PC-9 (cell line): ENCODE measurements at regions not wholly inside any gene's neighbourhood (a gene's known extent, or its start where the extent isn't known, plus 50 kb on each side); places are given as distances from the start of the nearest gene placed in this dataset.

ENCODE experiments used
- BruUV-seq: library from RNA; stranded (reverse); fragments of 400-500 nt; replicated peaks from 2 replicates; lab custom pipeline; 2021; lab: Mats Ljungman, UMichigan
- CTCF ChIA-PET: fragments of 300-600 bp; sonication (Branson Sonifier 250); formaldehyde crosslinking; loops from one replicate; lab custom pipeline; 2022; ENCODE audit warnings: antibody characterized with exemption; lab: Charles Lee
- POLR2A ChIA-PET: fragments of 300-600 bp; sonication (Branson Sonifier 250); formaldehyde crosslinking; loops from one replicate; lab custom pipeline; 2022; ENCODE audit warnings: antibody characterized with exemption; ENCODE audit not compliant: unreplicated experiment; lab: Charles Lee
- DNase-seq, 2 experiments: peaks; one replicate each; pipeline versions ENCODE4 v3.0.0 to v3.0.0-alpha.2; 2015 to 2022; ENCODE audit warnings: mixed read lengths in 1 of 2
- H2AFZ ChIP-seq: fragments of 200-600 bp; sonication (generic); 2 replicates; pipeline ENCODE4 v1.8.1; 2017; ENCODE audit warnings: antibody characterized with exemption
- H3F3A ChIP-seq: fragments of 200-600 bp; sonication (generic); 2 replicates; pipeline ENCODE4 v1.8.1; 2017; ENCODE audit warnings: antibody characterized with exemption, mild to moderate bottlenecking, low read depth; ENCODE audit not compliant: insufficient read depth
- H3K27ac ChIP-seq: fragments of 200-600 bp; sonication (generic); 2 replicates; pipeline ENCODE4 v1.6.1; 2016; ENCODE audit warnings: mixed run types
- H3K27me3 ChIP-seq: fragments of 200-600 bp; sonication (generic); 2 replicates; pipeline ENCODE4 v1.6.1; 2016; ENCODE audit warnings: low read depth, mixed run types; ENCODE audit not compliant: insufficient read depth
- H3K36me3 ChIP-seq: fragments of 200-600 bp; sonication (generic); 2 replicates; pipeline ENCODE4 v1.6.1; 2016; ENCODE audit warnings: low read depth, mixed run types
- H3K4me1 ChIP-seq: fragments of 200-600 bp; sonication (generic); replicated peaks from 2 replicates; pipeline ENCODE4 v1.6.1; 2016; ENCODE audit warnings: mixed run types; ENCODE audit not compliant: insufficient read depth
- H3K4me2 ChIP-seq: fragments of 200-600 bp; sonication (generic); 2 replicates; pipeline ENCODE4 v1.6.1; 2017; ENCODE audit warnings: mixed run types
- H3K4me3 ChIP-seq: fragments of 200-600 bp; sonication (generic); 2 replicates; pipeline ENCODE4 v1.6.1; 2016; ENCODE audit warnings: mixed run types
- H3K79me2 ChIP-seq: fragments of 200-600 bp; sonication (generic); 2 replicates; pipeline ENCODE4 v1.6.1; 2017; ENCODE audit warnings: low read depth, mixed run types
- H3K9me2 ChIP-seq: fragments of 200-600 bp; sonication (generic); 2 replicates; pipeline ENCODE4 v1.8.1; 2017; ENCODE audit warnings: mild to moderate bottlenecking; ENCODE audit not compliant: insufficient read depth
- H3K9me3 ChIP-seq: fragments of 200-600 bp; sonication (generic); 2 replicates; pipeline ENCODE4 v1.8.1; 2016; ENCODE audit warnings: low read depth; ENCODE audit not compliant: insufficient read depth
- H4K20me1 ChIP-seq: fragments of 200-600 bp; sonication (generic); 2 replicates; pipeline ENCODE4 v1.8.1; 2017; ENCODE audit not compliant: insufficient read depth
- EZH2 ChIP-seq: fragments of 200-600 bp; sonication (generic); IDR thresholded peaks from 2 replicates; pipeline ENCODE4 v1.8.0; 2017; ENCODE audit warnings: antibody characterized with exemption, low read depth
- intact Hi-C: fragments of 100-400 bp; cut with micrococcal nuclease; formaldehyde crosslinking; loops from one replicate; pipeline ENCODE4 v1.10.0; 2022; ENCODE audit not compliant: unreplicated experiment
- TF ChIP-seq, protein P1 (sequence below): fragments of 200-600 bp; sonication (generic); conservative IDR thresholded peaks from 2 replicates; pipeline ENCODE4 v1.6.1; 2017; ENCODE audit warnings: mixed run types, antibody characterized with exemption, mild to moderate bottlenecking, moderate library complexity

GRCh38 chr16:63717806-63718205 is 1404.1 kb downstream of the CDH11 start:
- H3K4me1 ChIP-seq, result no peaks in the 10 kb centered on the region
- H3K9me3 ChIP-seq, result no peaks in the 10 kb centered on the region
- no peak overlapping the region for H2AFZ ChIP-seq
- H3F3A ChIP-seq, result no peaks in the 10 kb centered on the region
- TF ChIP-seq EZH2, result no peak
- TF ChIP-seq, protein P1, sequence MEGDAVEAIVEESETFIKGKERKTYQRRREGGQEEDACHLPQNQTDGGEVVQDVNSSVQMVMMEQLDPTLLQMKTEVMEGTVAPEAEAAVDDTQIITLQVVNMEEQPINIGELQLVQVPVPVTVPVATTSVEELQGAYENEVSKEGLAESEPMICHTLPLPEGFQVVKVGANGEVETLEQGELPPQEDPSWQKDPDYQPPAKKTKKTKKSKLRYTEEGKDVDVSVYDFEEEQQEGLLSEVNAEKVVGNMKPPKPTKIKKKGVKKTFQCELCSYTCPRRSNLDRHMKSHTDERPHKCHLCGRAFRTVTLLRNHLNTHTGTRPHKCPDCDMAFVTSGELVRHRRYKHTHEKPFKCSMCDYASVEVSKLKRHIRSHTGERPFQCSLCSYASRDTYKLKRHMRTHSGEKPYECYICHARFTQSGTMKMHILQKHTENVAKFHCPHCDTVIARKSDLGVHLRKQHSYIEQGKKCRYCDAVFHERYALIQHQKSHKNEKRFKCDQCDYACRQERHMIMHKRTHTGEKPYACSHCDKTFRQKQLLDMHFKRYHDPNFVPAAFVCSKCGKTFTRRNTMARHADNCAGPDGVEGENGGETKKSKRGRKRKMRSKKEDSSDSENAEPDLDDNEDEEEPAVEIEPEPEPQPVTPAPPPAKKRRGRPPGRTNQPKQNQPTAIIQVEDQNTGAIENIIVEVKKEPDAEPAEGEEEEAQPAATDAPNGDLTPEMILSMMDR, result no peak
- H3K27me3 ChIP-seq, result no peaks in the 10 kb centered on the region
- no TSS peak for BruUV-seq
- no peaks in the 10 kb centered on the region for H3K36me3 ChIP-seq
- no peak overlapping the region for H3K4me3 ChIP-seq
- H3K9me2 ChIP-seq, result no peaks in the 10 kb centered on the region
- no peak overlapping the region for H3K4me2 ChIP-seq
- DNase-seq, result no peak
- ChIA-PET CTCF (no interaction called here), POLR2A (no interaction called here)
- H3K79me2 ChIP-seq, result no peaks in the 10 kb centered on the region
- H4K20me1 ChIP-seq, result no peaks in the 10 kb centered on the region
- no peak overlapping the region for H3K27ac ChIP-seq
- intact Hi-C loops, result no loop called here

GRCh38 chr16:63714876-63715275 is 1407.0 kb downstream of the CDH11 start:
- Histone ChIP-seq H3F3A (no peaks in the 10 kb centered on the region), H3K4me1 (no peaks in the 10 kb centered on the region), H3K9me2 (no peaks in the 10 kb centered on the region; the same call in 1 of the 2 replicates), H4K20me1 (no peaks in the 10 kb centered on the region), H3K27me3 (no peaks in the 10 kb centered on the region), H3K79me2 (no peaks in the 10 kb centered on the region), H2AFZ (no peak overlapping the region), H3K9me3 (no peaks in the 10 kb centered on the region), H3K27ac (no peak overlapping the region), H3K36me3 (no peaks in the 10 kb centered on the region), H3K4me2 (no peak overlapping the region), H3K4me3 (no peak overlapping the region)
- CTCF ChIA-PET, result no interaction called here
- POLR2A ChIA-PET, result no interaction called here
- no peak for TF ChIP-seq EZH2
- TF ChIP-seq, protein P1, result no peak
- no peak for DNase-seq
- no TSS peak for BruUV-seq
- intact Hi-C loops, result no loop called here

DNA sequence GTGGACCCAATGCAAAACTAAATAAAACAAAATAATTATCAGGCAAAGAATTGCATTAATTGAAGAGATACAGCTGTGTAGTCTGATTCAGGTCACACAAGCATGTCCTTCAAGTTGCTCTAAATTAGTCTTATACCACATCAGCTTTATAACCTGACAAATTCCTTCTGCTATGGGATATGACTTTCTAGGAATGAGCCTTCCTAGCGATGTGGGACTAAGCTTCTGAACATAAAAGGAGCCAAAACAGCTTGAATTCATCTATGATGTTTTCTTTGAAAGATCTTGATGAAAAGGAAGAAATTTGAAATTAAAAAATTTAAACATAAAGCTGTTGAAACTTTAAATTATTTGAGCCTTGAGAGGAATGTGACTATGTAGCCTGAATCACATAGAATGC is 1409.1 kb downstream of the CDH11 start:
- intact Hi-C loops, result no loop called here
- no peaks in the 10 kb centered on the region for H4K20me1 ChIP-seq
- no TSS peak for BruUV-seq
- H3K9me2 ChIP-seq, result no peaks in the 10 kb centered on the region; the same call in 1 of the 2 replicates
- no peak overlapping the region for H3K27ac ChIP-seq
- no peaks in the 10 kb centered on the region for H3K9me3 ChIP-seq
- TF ChIP-seq EZH2, result no peak
- TF ChIP-seq, protein P1, result no peak
- CTCF ChIA-PET, result no interaction called here
- no peak overlapping the region for H3K4me2 ChIP-seq
- POLR2A ChIA-PET, result no interaction called here
- H3K4me1 ChIP-seq, result no peaks in the 10 kb centered on the region
- H2AFZ ChIP-seq, result no peak overlapping the region
- H3K79me2 ChIP-seq, result no peaks in the 10 kb centered on the region
- H3K27me3 ChIP-seq, result no peaks in the 10 kb centered on the region
- no peaks in the 10 kb centered on the region for H3K36me3 ChIP-seq
- no peaks in the 10 kb centered on the region for H3F3A ChIP-seq
- no peak overlapping the region for H3K4me3 ChIP-seq
- no peak for DNase-seq
